ENCODE measurements at regions not wholly inside any gene's neighbourhood (a gene's known extent, or its start where the extent isn't known, plus 50 kb on each side); places are given as distances from the start of the nearest gene placed in this dataset.

GRCh38 chr10:78628976-78629375 is 439.8 kb upstream of the ZMIZ1 start:
- no peak overlapping the region for H3K27ac ChIP-seq
- peaks cover 10% of the 10 kb centered on the region for H3K4me1 ChIP-seq
- no peak for TF ChIP-seq POLR2AphosphoS5 (IDR thresholded peaks at IDR 0.05)
- no peak for TF ChIP-seq EP300 (IDR thresholded peaks at IDR 0.05)
- no peak for TF ChIP-seq POLR2A (IDR thresholded peaks at IDR 0.05)
- TF ChIP-seq, protein P1, sequence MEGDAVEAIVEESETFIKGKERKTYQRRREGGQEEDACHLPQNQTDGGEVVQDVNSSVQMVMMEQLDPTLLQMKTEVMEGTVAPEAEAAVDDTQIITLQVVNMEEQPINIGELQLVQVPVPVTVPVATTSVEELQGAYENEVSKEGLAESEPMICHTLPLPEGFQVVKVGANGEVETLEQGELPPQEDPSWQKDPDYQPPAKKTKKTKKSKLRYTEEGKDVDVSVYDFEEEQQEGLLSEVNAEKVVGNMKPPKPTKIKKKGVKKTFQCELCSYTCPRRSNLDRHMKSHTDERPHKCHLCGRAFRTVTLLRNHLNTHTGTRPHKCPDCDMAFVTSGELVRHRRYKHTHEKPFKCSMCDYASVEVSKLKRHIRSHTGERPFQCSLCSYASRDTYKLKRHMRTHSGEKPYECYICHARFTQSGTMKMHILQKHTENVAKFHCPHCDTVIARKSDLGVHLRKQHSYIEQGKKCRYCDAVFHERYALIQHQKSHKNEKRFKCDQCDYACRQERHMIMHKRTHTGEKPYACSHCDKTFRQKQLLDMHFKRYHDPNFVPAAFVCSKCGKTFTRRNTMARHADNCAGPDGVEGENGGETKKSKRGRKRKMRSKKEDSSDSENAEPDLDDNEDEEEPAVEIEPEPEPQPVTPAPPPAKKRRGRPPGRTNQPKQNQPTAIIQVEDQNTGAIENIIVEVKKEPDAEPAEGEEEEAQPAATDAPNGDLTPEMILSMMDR (IDR thresholded peaks at IDR 0.05) = no peak
- no peaks in the 10 kb centered on the region for H3K27me3 ChIP-seq
- DNase-seq (ENCODE audit: low spot score in 2 of 2) = no peak
- no peaks in the 10 kb centered on the region for H3K36me3 ChIP-seq
- H3K4me3 ChIP-seq = no peak overlapping the region
- 90% methylated on average over 8 of the region's 8 CpGs for WGBS
- no peaks in the 10 kb centered on the region for H3K9me3 ChIP-seq

DNA sequence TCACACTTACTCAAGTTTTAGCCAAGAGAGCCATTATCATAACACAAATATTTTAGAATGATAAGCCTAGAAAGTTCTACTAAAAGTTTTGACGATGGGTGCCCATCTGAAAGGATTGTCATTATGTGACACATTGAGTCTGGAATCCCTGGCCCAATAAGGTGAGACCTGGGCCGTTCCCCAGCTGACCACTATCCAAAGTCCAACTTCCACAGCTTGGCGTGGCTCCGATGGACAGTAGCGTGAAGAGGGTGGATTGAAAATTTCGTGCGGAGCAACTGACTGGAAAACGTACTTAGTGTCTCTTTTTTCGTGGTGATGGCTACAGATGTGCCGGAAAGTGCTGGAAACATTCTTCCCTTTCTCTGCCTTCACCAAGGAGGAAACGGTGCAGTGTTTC is 439.0 kb upstream of the ZMIZ1 start:
- no peak for TF ChIP-seq POLR2AphosphoS5 (IDR thresholded peaks at IDR 0.05)
- TF ChIP-seq, protein P1 (IDR thresholded peaks at IDR 0.05) = no peak
- TF ChIP-seq POLR2A (IDR thresholded peaks at IDR 0.05) = no peak
- no peak for TF ChIP-seq EP300 (IDR thresholded peaks at IDR 0.05)
- Histone ChIP-seq H3K27me3 (no peaks in the 10 kb centered on the region), H3K4me1 (peaks cover 10% of the 10 kb centered on the region), H3K9me3 (no peaks in the 10 kb centered on the region), H3K27ac (no peak overlapping the region), H3K36me3 (no peaks in the 10 kb centered on the region), H3K4me3 (no peak overlapping the region)
- no peak for DNase-seq (ENCODE audit: low spot score in 2 of 2)
- 91% methylated on average over 11 of the region's 11 CpGs for WGBS

DNA sequence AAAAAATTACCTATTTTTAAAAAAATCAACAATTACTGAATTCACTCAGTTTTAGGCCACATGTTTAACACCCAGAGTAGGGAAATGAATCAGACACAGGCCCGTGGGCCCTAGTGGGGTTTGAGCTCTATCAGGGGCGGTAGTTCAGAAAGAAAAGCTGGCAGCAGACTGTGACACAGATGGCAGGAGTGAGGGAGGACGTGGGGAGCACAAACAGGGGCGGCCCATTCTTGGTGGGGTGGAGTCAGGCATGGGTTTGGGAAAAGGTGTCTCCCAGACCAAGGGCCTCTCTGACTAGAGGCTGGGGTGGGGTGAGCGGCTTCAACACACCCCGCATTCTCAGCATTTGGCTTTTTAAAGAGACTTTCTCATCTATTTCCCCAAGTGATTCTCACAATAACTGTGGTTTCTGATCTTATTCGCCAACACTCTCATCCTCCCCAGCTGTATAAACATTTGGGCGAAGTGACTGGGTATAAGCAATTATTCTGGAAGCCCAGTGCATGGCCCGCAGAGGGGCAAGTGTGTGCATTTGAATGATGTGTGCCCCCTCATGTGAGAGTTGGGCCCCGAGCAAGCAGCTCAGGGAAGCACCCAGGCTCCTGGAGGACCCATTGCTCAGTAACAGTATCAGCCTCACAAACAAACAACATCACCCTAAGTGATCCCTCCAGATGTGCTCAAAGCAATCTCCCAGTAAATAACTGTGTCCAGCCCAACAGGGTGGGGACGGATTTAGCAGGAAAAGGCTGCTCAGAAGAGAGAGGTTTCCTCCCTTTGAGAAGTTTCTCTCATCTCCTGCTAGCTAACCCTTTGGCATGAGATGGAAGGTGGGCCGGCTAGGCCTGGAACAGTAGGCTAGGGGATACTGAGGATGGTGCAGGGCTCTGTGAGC is 437.6 kb upstream of the ZMIZ1 start:
- Histone ChIP-seq H3K27me3 (no peaks in the 10 kb centered on the region), H3K27ac (peak overlapping the region; percentile 38), H3K9me3 (no peaks in the 10 kb centered on the region), H3K36me3 (no peaks in the 10 kb centered on the region), H3K4me1 (peaks cover 10% of the 10 kb centered on the region), H3K4me3 (no peak overlapping the region)
- WGBS = 67% methylated on average over 11 of the region's 12 CpGs
- DNase-seq (ENCODE audit: low spot score in 2 of 2) = peak in 1 of 2 donors; percentile 74
- TF ChIP-seq, protein P1 (IDR thresholded peaks at IDR 0.05) = no peak
- TF ChIP-seq POLR2AphosphoS5 (IDR thresholded peaks at IDR 0.05) (no peak), POLR2A (IDR thresholded peaks at IDR 0.05) (no peak), EP300 (IDR thresholded peaks at IDR 0.05) (no peak)

DNA sequence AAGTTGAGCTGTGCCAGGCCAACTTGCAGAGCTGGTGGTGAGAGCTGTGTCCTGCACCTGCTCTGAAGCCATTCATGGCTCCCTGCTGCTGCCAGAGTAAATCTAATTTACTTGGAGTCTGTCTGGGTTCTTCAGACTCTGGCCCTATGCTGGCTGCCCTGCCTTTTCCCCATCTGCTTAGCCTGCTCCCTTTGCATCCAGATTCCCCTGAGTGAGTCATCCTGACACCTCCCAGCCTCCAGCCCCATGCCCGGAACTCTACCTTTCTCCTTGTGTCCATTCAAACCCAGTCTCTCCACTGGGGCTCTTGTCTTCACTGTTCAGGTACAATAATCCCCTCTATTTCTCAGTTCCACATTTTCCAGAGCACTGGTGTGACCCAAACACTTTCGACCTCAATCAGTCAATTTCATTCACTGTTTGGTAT is 434.4 kb upstream of the ZMIZ1 start:
- Histone ChIP-seq H3K4me3 (no peak overlapping the region), H3K9me3 (no peaks in the 10 kb centered on the region), H3K36me3 (no peaks in the 10 kb centered on the region), H3K27me3 (no peaks in the 10 kb centered on the region), H3K4me1 (peaks cover 10% of the 10 kb centered on the region), H3K27ac (no peak overlapping the region)
- no peak for DNase-seq (ENCODE audit: low spot score in 2 of 2)
- TF ChIP-seq POLR2A (IDR thresholded peaks at IDR 0.05) (no peak), EP300 (IDR thresholded peaks at IDR 0.05) (no peak), POLR2AphosphoS5 (IDR thresholded peaks at IDR 0.05) (no peak)
- TF ChIP-seq, protein P1 (IDR thresholded peaks at IDR 0.05) = no peak
- WGBS = 63% methylated on average over 2 of the region's 2 CpGs

DNA sequence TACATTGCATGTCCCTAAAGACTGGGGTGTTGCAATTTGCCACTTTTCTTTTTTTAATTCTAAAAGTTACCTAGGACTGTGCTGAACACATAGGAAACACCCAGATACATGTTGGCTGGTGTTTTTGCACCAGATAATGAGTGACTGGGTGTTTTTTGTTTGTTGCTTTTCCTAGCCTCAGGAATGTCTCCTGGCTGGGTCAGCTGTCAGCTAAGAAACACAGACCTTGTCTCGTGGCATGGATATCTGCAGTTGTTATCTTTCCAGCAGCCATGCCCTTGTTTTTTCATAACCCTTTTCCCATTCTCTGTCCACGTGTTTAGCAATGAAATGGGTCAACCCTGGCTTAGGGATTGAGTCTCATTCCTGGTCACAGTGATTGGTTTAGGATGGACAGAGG is 433.9 kb upstream of the ZMIZ1 start:
- peaks cover 10% of the 10 kb centered on the region for H3K4me1 ChIP-seq
- no peaks in the 10 kb centered on the region for H3K36me3 ChIP-seq
- H3K27me3 ChIP-seq = no peaks in the 10 kb centered on the region
- WGBS = 40% methylated on average over 2 of the region's 2 CpGs
- DNase-seq (ENCODE audit: low spot score in 2 of 2) = no peak
- no peaks in the 10 kb centered on the region for H3K9me3 ChIP-seq
- H3K27ac ChIP-seq = no peak overlapping the region
- TF ChIP-seq POLR2AphosphoS5 (IDR thresholded peaks at IDR 0.05) = no peak
- no peak for TF ChIP-seq EP300 (IDR thresholded peaks at IDR 0.05)
- TF ChIP-seq, protein P1 (IDR thresholded peaks at IDR 0.05) = no peak
- no peak for TF ChIP-seq POLR2A (IDR thresholded peaks at IDR 0.05)
- no peak overlapping the region for H3K4me3 ChIP-seq

Data from suprapubic skin (tissue), 4 donors.